Psoas muscle (tissue), 7 donors: ENCODE measurements at regions not wholly inside any gene's neighbourhood (a gene's known extent, or its start where the extent isn't known, plus 50 kb on each side); places are given as distances from the start of the nearest gene placed in this dataset.

Experiments
- ATAC-seq, 4 donors: fragments of 200-7000 bp; cut with Tn5 transposase; one replicate each; pipeline ENCODE4 v1.9.1; 2020; ENCODE audit warnings: moderate library complexity in 3 of 4, mild to moderate bottlenecking in 2 of 4
- DNase-seq, 2 donors: peaks; one replicate each; pipeline ENCODE4 v3.0.0-alpha.2; 2020
- H3K27ac ChIP-seq: fragments of 200-600 bp; one replicate; pipeline ENCODE4 v1.8.0; 2022
- H3K27me3 ChIP-seq, 3 donors: fragments of 200-600 bp in 1 of 3; one replicate each; pipeline versions ENCODE4 v1.6.1 to v1.8.0; 2013 to 2022; ENCODE audit warnings: low read length in 2 of 3, mild to moderate bottlenecking in 2 of 3, moderate library complexity in 1 of 3; ENCODE audit not compliant: insufficient read depth in 3 of 3
- H3K36me3 ChIP-seq, 2 donors: fragments of 200-600 bp in 1 of 2; one replicate each; pipeline versions ENCODE4 v1.6.1 to v1.8.0; 2013 to 2022; ENCODE audit warnings: low read depth in 1 of 2, mild to moderate bottlenecking in 1 of 2, moderate library complexity in 1 of 2; ENCODE audit not compliant: insufficient read depth in 1 of 2
- H3K4me1 ChIP-seq: fragments of 200-600 bp; one replicate; pipeline ENCODE4 v1.8.0; 2022
- H3K4me3 ChIP-seq: fragments of 200-600 bp; one replicate; pipeline ENCODE4 v1.8.0; 2022; ENCODE audit warnings: mild to moderate bottlenecking
- H3K9me3 ChIP-seq: fragments of 200-600 bp; one replicate; pipeline ENCODE4 v1.8.0; 2022
- WGBS, 3 donors: extraction: QIAGEN DNeasy Blood & Tissue Kit; methylation state at CpG; one replicate each; pipeline versions ENCODE4 v1.1.6 to v1.1.7; 2013; 5-methylcytosine and 5-hydroxymethylcytosine counted together
- intact Hi-C, 2 donors: fragments of 100-400 bp; cut with DNase I; formaldehyde crosslinking; loops; one replicate each; pipeline versions ENCODE4 v1.11.0 to v1.14.2; 2022
- TF ChIP-seq, protein P1 (sequence below): fragments of 200-600 bp; IDR thresholded peaks from one replicate; pipeline ENCODE4 v1.8.0; 2022; ENCODE audit warnings: antibody characterized with exemption
- donor health status: healthy with polysubstance abuse.
- donor health status: DM: no; HTN: no; CAD: no; lungs with moderate emphysema.
- donor health status: Bipolar disorder and iron deficiency.
- donor health status: healthy.
- donor health status: DM: yes; HTN: yes; CAD: no.
- donor health status: DM: no; HTN: no; CAD: no.
- donor health status: DM: yes; HTN: yes; CAD: no.

- Histone ChIP-seq H3K4me1 (no peaks in the 10 kb centered on the region), H3K9me3 (no peaks in the 10 kb centered on the region), H3K27ac (no peak overlapping the region), H3K27me3 (no peaks in the 10 kb centered on the region), H3K36me3 (no peaks in the 10 kb centered on the region), H3K4me3 (no peak overlapping the region)
- TF ChIP-seq, protein P1, sequence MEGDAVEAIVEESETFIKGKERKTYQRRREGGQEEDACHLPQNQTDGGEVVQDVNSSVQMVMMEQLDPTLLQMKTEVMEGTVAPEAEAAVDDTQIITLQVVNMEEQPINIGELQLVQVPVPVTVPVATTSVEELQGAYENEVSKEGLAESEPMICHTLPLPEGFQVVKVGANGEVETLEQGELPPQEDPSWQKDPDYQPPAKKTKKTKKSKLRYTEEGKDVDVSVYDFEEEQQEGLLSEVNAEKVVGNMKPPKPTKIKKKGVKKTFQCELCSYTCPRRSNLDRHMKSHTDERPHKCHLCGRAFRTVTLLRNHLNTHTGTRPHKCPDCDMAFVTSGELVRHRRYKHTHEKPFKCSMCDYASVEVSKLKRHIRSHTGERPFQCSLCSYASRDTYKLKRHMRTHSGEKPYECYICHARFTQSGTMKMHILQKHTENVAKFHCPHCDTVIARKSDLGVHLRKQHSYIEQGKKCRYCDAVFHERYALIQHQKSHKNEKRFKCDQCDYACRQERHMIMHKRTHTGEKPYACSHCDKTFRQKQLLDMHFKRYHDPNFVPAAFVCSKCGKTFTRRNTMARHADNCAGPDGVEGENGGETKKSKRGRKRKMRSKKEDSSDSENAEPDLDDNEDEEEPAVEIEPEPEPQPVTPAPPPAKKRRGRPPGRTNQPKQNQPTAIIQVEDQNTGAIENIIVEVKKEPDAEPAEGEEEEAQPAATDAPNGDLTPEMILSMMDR = no peak
- intact Hi-C loops = no loop called here
- ATAC-seq = no peak
- WGBS, 3 donors = 0 to 78% (median 48%) methylated on average over 1 of the region's 1 CpG
- no peak for DNase-seq
Measured at GRCh38 chrX:117291760-117292159, 824.9 kb downstream of the KLHL13 start.

DNA sequence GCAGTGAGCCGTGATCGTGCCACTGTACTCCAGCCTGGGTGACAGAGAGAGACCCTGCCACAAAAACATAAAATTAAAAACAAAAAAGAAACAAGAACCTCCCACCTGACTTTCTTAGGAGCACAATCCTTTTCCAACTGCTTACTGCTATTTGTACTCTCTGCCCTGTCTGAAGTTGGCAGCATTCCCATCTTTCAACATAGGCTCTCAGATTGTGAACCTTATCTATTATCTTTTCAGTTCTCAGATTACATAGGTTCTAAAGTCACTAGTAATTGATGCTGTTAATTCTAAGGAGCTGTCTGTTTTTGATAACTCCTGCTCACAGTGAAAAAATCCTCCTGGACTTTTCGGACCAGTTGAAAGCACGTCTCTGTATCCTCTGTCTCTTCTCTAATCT lies 812.2 kb upstream of the CT83 start:
- WGBS, 3 donors = 54 to 70% (median 60%) methylated on average over 3 to 4 of the region's 4 CpGs
- ATAC-seq = no peak

More for the DNA sequence above, 812.2 kb upstream of the CT83 start:
- H3K4me3 ChIP-seq = no peak overlapping the region
- H3K4me1 ChIP-seq = no peaks in the 10 kb centered on the region
- H3K27me3 ChIP-seq = no peaks in the 10 kb centered on the region
- no peaks in the 10 kb centered on the region for H3K9me3 ChIP-seq
- intact Hi-C loops = no loop called here
- DNase-seq = no peak
- no peak overlapping the region for H3K27ac ChIP-seq
- H3K36me3 ChIP-seq = no peaks in the 10 kb centered on the region
- TF ChIP-seq, protein P1 = no peak
